Type B pancreatic cell (in vitro differentiated cells): ENCODE measurements at regions not wholly inside any gene's neighbourhood (a gene's known extent, or its start where the extent isn't known, plus 50 kb on each side); places are given as distances from the start of the nearest gene placed in this dataset.

Source experiments
- DNase-seq: peaks from one replicate; pipeline ENCODE4 v3.0.0; 2021; ENCODE audit warnings: mixed read lengths; ENCODE audit not compliant: unreplicated experiment; ENCODE audit errors: extremely low spot score
- H3K27ac Mint-ChIP-seq: 2 replicates; pipeline ENCODE4 v1.8.0; 2021; ENCODE audit warnings: mild to moderate bottlenecking, mixed read lengths
- H3K27me3 Mint-ChIP-seq: 2 replicates; pipeline ENCODE4 v1.8.0; 2021; ENCODE audit warnings: mixed read lengths
- H3K36me3 Mint-ChIP-seq: 2 replicates; pipeline ENCODE4 v1.8.0; 2021; ENCODE audit warnings: mixed read lengths
- H3K4me1 Mint-ChIP-seq: one replicate; pipeline ENCODE4 v1.8.0; 2021; ENCODE audit warnings: mixed read lengths; ENCODE audit not compliant: unreplicated experiment
- H3K4me3 Mint-ChIP-seq: 2 replicates; pipeline ENCODE4 v1.8.0; 2021; ENCODE audit warnings: mild to moderate bottlenecking, mixed read lengths
- H3K9me3 Mint-ChIP-seq: 2 replicates; pipeline ENCODE4 v1.8.0; 2021; ENCODE audit warnings: mixed read lengths
- CTCF ChIP-seq: fragments of 200-600 bp; sonication (generic); conservative IDR thresholded peaks from 2 replicates; pipeline ENCODE4 v1.5.0; 2021; ENCODE audit warnings: antibody characterized with exemption, mild to moderate bottlenecking

DNA sequence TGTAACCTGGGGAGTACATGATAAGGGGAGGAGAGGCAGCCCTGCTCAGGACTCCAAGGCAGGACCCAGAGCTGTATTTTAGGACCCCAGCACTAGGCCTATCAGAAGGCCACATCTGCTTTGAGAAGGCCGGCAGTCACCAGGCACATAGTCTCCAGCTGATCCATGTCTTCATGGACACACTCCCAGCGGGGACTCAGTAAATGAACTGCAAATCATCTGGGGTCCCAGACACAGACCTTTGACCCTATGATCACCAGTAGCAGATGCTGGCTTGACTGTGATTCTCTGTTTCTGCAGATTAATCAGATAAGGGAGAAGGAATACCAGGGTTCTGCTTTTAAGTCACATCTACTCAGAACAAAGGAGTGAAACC, 341.4 kb upstream of the PODXL start:
- no peak for TF ChIP-seq CTCF
- peaks cover 12% of the 10 kb centered on the region for H3K9me3 Mint-ChIP-seq
- DNase-seq, result peak; percentile 57
- no peaks in the 10 kb centered on the region for H3K36me3 Mint-ChIP-seq
- peak overlapping the region; percentile 34 for H3K4me3 Mint-ChIP-seq
- no peak overlapping the region for H3K27ac Mint-ChIP-seq
- peaks cover 46% of the 10 kb centered on the region for H3K27me3 Mint-ChIP-seq
- H3K4me1 Mint-ChIP-seq, result peaks cover 23% of the 10 kb centered on the region

- TF ChIP-seq CTCF, result no peak
- H3K4me3 Mint-ChIP-seq, result peak overlapping the region; percentile 34
- H3K36me3 Mint-ChIP-seq, result no peaks in the 10 kb centered on the region
- peaks cover 23% of the 10 kb centered on the region for H3K4me1 Mint-ChIP-seq
- peaks cover 12% of the 10 kb centered on the region for H3K9me3 Mint-ChIP-seq
- DNase-seq, result peak; percentile 48
- no peak overlapping the region for H3K27ac Mint-ChIP-seq
- H3K27me3 Mint-ChIP-seq, result peaks cover 52% of the 10 kb centered on the region
Observed at GRCh38 chr7:131897016-131897789, 340.8 kb upstream of the PODXL start.

- Mint-ChIP-seq H3K4me3 (no peak overlapping the region), H3K36me3 (no peaks in the 10 kb centered on the region), H3K4me1 (peaks cover 23% of the 10 kb centered on the region), H3K9me3 (peaks cover 12% of the 10 kb centered on the region), H3K27me3 (peaks cover 55% of the 10 kb centered on the region), H3K27ac (peak overlapping the region; percentile 15)
- no peak for DNase-seq
- no peak for TF ChIP-seq CTCF
Observed at GRCh38 chr7:131896165-131896863, 339.9 kb upstream of the PODXL start.

- TF ChIP-seq CTCF, result no peak
- Mint-ChIP-seq H3K27me3 (peaks cover 62% of the 10 kb centered on the region), H3K9me3 (peaks cover 12% of the 10 kb centered on the region), H3K36me3 (no peaks in the 10 kb centered on the region), H3K4me3 (no peak overlapping the region), H3K4me1 (peaks cover 23% of the 10 kb centered on the region), H3K27ac (peak overlapping the region; percentile 15)
- DNase-seq, result no peak
Observed at GRCh38 chr7:131895541-131896164, 339.2 kb upstream of the PODXL start.

DNA sequence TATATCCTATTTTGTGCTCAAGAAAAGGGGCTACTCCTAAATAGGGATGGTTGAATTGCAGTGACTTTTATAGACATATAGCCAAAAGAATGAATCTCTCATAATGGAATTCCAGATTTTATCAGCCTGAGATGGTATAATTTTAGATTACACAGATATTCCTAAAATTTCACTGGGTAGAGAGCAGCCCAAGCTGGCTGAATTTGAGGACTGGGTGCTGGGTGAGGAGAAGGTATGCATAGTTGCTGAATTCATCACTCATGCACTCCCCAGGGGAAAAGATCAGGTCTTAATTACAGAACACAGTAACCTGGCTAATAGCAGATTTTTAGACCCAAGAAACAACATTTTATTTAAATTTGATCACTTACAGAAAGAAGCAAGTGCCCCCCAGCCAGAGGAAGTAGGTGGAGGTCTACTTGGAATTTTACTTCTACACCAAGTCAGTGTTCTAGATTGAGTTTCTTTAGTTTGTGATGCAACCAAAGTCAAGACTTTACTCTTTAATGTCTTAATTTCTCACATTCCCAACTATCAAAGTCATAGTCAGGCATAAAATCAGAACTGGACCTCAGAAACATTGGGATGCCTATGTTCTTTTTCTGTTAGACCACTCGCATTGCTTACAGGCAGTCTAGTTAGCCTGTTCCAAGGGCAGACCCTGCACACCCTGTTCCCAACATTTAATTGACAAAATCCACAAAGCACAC, 337.4 kb upstream of the PODXL start:
- no peak for DNase-seq
- Mint-ChIP-seq H3K27me3 (peaks cover 56% of the 10 kb centered on the region), H3K27ac (no peak overlapping the region), H3K4me1 (peaks cover 23% of the 10 kb centered on the region), H3K9me3 (peaks cover 12% of the 10 kb centered on the region), H3K4me3 (no peak overlapping the region), H3K36me3 (no peaks in the 10 kb centered on the region)
- TF ChIP-seq CTCF, result no peak
